GM12873 (cell line): ENCODE measurements at regions not wholly inside any gene's neighbourhood (a gene's known extent, or its start where the extent isn't known, plus 50 kb on each side); places are given as distances from the start of the nearest gene placed in this dataset.

Experiments used
- TF ChIP-seq, protein P1 (sequence below): IDR thresholded peaks from 2 replicates; pipeline ENCODE4 v1.5.1; 2012; ENCODE audit warnings: low read depth, mild to moderate bottlenecking, moderate library complexity, low read length, control low read depth; ENCODE audit not compliant: insufficient read depth; ENCODE audit errors: missing control alignments

DNA sequence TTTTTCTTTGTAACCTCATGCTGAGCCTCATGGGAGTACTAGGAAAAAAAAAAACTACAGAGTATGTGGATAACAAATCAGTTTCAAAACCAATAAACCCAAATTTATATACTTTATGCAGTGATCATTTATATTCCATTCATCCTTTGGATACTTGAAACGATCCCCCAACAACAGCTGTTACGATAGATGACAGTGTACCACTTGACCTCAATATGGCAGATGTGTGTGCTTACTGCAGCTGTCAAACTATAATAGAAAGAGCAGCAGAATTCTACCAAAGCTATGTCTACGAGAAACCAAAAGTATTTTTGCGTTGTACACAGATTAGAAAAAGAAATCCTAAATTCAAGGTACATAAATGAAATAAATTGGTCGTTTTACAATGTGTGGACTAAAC, 337.8 kb downstream of the PDGFC start:
- TF ChIP-seq, protein P1, sequence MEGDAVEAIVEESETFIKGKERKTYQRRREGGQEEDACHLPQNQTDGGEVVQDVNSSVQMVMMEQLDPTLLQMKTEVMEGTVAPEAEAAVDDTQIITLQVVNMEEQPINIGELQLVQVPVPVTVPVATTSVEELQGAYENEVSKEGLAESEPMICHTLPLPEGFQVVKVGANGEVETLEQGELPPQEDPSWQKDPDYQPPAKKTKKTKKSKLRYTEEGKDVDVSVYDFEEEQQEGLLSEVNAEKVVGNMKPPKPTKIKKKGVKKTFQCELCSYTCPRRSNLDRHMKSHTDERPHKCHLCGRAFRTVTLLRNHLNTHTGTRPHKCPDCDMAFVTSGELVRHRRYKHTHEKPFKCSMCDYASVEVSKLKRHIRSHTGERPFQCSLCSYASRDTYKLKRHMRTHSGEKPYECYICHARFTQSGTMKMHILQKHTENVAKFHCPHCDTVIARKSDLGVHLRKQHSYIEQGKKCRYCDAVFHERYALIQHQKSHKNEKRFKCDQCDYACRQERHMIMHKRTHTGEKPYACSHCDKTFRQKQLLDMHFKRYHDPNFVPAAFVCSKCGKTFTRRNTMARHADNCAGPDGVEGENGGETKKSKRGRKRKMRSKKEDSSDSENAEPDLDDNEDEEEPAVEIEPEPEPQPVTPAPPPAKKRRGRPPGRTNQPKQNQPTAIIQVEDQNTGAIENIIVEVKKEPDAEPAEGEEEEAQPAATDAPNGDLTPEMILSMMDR: no peak

DNA sequence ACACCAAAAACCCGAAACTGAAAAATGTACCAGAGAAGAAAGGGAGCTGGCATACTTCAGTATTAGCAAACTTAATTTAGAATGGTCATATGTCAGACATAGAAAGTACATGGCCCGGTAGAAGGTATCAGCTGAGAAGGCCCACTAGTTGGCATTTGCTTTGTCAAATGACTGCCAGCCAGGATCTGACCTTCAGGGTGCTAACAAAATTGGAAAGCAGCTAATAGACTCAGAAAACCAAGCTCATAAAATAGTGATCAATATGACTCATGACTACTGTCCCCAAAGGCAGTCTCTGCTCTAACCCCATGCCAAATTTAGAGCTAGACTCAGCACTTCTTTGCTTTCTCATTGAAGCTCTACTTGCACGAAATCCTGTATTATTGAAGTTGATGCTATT, 342.7 kb downstream of the PDGFC start:
- TF ChIP-seq, protein P1: no peak

DNA sequence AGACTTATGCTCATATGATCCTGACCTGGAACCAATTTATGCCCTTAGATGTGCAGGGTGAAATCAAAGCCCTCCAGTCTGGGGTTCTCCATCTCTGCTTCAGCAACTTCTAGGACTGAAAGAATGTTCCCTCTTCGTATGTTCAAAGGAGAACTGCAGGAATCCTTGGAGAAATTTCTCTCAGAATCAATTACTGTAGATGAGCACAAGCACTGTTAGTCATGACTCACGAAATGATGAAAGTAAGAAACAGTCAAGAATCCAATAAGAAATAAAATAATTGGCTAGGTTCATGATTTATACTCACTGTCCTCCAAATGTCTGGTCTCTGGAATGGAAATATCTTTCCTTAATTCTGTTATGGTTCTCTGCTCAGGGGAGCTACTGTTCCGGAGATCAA, 348.2 kb downstream of the PDGFC start:
- TF ChIP-seq, protein P1: no peak

DNA sequence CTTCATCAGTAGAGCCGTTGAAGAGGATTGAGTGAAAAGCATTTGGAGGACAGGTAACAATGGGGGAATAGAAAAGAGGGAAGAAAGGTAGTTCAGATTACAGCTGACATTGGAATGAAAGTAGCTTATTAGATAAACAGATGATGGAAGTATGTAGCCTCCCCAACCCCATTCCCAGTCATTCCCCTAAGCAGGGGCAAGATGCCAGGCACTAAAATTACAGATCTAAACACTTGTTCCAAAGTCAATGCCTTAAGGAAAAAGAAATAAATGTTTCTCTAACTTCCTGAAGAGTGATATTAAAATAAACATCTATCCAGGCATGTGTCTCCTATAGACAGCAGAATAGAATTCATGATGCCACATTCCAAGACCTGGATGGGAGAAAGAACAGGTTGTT, 350.8 kb downstream of the PDGFC start:
- TF ChIP-seq, protein P1: no peak

DNA sequence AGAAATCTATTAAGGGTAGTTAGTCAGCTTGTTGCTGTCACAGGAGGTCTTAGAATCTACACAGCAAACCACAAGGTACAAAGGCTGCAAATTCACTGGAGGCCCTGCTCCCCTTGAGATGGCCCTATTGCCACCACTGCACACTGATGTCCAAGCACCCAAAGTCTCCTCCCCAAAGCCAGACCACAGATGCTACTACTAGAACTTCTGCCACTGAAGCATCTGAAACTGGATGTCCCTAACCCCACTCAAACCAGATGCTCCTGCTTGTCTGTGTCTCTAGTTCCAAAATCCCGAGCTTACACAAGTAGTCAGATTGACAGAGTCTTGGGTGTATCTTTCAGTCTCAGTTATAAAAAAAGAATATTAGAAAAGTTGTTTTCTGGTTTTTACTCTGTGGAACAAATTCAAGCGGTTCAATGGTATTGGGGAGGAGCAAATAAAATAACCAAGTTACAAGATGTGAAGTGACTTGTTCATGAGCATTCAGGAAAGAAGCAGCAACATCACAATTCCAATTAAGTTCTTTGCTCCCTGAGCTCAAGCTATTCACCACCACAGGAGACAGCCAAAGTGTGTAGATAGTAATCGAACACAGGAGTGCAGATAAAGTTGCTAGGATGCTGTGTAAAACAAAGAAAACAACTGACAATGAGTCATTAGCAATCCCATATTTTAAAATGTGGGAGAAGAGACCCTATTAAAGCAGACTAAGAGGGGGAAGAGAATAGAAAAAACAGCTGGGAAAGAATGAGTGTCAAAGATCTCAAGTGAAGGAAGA, 352.3 kb downstream of the PDGFC start:
- TF ChIP-seq, protein P1: no peak

DNA sequence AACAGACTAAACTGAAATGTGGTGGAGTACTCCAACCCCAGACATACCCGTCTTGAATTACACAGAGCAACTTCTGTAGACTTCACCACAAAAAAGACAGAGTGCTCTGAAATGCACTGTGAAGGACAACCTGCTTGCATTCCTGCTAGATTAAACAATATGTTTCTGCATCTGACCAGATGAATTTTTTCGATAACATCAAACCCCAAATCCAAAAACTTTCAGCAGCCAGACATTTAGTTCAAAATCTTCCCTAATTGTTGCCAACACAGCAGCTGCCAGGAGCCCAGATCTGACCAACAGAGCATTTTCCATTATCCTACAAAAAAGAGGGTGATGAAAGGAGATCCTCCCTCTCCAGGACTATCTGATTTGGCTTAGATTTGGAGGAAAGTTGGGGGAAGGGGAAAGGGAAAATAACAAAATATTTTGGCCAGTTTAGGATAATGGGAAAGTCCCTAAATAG, 356.5 kb downstream of the PDGFC start:
- TF ChIP-seq, protein P1: no peak

DNA sequence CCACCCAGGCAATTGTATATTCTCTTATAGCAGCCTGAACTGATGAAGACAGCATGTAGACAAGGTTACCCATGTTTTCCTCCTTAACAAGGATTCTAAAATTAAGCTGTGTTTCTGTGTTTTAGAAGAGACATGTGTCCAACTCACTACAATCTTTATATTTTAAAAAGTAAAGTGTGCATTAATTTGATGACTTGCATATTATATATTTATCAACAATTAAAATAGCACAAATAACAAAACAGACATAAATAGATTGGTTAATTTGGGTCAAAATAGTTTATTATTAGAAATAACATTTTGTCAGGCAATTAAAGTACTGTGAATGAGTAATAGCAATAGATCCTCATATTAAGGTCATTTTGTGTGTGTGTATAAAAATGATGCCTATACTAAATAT, 357.1 kb downstream of the PDGFC start:
- TF ChIP-seq, protein P1: no peak
